Stimulated activated CD8-positive, alpha-beta memory T cell treated with anti-CD3 and anti-CD28 coated beads, Interleukin-15, amount 100 ng/mL, for 24 hours (primary cell): ENCODE measurements at regions not wholly inside any gene's neighbourhood (a gene's known extent, or its start where the extent isn't known, plus 50 kb on each side); places are given as distances from the start of the nearest gene placed in this dataset.

Source experiments
- DNase-seq: peaks from one replicate; pipeline ENCODE4 v3.0.0-alpha.2; 2020; ENCODE audit warnings: low read depth

DNA sequence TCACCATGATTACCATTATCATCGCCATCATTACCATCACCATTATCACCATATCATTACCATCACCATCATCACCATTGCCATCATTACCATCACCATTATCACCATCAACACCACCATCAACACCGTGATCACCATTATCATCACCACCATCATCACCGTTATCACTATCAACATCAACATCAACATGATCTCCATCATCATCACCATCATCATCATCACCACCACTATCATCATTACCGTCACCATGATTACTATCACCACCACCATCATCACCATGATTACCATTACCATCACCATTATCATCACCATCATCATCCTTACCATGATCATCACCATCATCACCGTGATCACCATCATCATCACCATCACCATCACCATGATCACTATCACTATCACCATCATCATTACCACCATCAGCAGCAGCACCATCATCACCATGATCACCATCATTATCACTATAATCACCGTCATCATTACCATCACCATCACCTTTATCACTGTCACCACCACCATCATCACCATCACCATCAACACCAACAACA is 753.7 kb downstream of the BRD1 start:
- no peak for DNase-seq

DNA sequence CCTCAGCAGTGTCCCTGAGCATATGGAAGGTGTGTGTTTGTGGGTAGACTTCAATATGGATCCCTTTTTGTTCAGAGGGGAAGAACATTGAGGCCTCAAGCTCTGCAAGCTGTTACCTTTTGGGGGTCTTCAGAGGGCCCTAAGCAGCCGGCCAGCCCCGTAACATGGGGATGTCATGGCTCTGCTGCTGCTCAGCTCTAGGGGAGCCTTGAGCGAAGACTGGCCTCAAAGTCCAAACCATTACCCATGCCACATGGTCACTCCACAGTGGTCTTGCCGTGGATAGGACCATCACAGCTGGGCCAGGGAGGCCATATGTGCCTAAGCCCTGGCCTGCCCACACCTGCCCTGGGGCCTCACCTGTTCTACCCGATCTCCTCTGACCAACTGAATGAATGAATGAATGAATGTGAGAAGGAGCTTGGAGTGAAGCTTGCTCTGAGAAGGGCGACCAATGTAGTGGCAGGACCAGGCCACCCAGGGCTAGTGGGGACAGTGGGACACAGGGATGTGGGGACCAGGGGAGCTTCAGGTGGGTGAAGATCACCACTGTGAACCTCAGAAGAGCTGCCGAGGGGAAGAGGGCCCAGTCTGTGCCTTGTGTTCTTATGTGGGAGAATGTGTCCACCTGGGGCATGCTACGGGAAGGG is 754.6 kb downstream of the BRD1 start:
- DNase-seq: no peak

DNA sequence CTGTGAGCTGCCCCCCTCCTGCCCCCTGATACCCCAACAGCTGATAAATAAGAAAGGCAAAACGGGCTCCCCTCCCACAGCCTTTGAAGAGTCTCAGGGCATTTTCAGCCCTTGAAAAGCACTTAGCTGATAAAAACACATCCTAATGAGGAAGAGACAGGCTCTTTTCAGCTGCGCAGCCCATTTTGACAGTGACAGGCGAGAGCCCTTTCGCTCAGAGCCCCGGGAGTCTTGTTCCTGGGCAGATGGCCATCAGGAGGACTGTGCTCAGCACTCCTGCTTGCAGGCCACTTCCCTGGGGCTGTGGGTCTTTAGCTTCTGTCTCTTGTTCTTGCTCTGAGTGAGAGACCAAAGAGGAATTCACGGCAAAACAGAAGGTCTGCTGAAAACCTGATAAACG is 757.2 kb downstream of the BRD1 start:
- DNase-seq: no peak

DNA sequence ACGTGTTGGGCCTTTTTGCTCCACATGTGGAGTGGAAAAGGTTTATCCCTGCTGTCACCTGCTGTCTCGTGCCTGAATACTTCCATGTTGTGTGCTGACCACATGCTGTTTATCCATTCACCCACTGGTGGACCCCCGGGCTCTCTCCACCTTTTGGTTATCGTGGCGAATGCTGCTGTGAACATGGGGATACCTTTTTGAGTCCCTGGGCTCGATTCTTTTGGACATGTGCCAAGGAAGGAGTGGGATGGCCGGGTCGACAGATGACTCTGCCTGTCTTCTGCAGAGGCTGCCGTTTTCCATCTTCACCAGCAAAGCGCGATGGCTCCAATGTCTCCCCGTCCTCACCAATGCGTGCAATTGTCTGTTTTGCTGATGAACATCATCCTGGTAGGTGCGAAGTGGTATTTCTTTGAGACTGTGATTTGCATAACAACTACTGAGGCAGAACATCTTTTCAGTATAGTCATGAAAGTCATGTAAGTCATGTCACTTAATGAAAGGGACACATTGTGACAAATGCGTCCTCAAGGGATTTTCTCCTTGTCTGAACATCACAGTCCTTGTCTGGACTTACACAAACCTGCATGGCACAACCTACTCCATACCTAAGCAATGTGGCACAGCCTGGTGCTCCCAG is 758.7 kb downstream of the BRD1 start:
- no peak for DNase-seq

DNA sequence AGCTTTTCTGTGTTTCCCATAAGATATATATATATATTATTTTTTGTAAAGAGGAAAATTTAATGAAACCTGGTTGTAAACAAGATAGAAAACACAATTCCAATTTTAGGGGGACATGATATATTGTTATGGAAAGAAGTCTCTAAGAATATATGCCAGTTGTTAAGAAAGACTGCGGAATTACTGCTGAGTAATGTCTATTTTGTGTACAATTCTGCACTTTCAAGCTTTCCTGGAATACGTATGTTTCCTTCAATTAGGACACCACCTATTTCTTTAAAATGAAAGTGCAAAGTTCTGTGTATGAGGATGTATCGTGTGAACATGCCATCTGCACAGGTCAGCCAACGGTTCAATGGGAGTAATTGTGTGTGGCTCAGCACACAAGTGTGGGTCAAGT is 760.2 kb downstream of the BRD1 start:
- DNase-seq: no peak

DNA sequence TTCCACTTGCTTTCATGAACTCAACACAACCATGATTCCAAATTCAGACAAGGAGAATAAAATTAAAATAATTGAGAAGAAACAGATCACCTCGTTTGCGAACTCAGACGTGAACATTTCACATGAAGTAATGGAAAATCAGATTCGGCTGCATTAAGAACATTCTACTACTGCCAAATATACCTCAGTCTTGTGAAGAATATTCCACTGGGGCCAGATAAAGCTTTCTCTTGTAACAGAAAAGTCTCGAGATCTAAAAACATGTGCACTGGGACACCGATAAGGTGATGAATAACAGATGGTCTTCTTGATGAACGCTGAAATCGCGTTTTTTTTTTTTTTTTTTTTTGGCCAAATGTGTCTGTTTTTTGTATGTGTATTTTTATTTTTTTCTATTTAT is 761.1 kb downstream of the BRD1 start:
- DNase-seq: no peak

DNA sequence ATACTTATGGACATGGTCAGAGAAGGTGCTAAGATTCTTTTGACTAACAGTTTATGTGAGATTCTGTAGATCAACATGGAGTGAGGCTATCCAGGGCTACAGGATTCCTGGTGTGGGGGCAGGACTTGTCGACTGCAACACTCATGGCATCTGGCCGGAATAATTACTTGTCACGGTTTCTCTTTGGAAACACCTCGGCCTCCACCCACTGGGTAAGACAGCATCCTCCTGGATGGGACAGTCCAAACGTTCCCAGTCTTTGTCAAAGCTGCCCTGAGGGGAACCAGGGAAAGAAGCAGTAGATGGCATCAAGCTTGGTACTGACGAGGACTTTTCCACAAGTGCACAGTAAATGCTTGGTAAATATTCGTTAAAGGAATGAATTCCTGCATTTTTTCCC is 762.8 kb downstream of the BRD1 start:
- DNase-seq: no peak

DNA sequence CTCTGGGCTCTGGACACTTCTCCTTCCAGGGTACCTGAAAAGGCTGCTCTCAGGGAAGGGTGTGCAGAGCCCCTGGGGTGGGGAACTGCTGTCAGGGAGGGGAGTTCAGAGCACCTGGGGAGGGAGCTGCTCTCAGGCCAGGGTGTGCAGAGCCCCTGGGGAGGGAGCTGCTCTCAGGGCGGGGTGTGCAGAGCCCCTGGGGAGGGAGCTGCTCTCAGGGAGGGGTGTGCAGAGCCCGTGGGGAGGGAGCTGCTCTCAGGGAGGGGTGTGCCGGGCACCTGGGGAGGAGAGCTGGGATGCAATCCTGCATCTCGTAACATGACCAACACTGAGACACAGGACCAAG is 764.2 kb downstream of the BRD1 start:
- DNase-seq: no peak

DNA sequence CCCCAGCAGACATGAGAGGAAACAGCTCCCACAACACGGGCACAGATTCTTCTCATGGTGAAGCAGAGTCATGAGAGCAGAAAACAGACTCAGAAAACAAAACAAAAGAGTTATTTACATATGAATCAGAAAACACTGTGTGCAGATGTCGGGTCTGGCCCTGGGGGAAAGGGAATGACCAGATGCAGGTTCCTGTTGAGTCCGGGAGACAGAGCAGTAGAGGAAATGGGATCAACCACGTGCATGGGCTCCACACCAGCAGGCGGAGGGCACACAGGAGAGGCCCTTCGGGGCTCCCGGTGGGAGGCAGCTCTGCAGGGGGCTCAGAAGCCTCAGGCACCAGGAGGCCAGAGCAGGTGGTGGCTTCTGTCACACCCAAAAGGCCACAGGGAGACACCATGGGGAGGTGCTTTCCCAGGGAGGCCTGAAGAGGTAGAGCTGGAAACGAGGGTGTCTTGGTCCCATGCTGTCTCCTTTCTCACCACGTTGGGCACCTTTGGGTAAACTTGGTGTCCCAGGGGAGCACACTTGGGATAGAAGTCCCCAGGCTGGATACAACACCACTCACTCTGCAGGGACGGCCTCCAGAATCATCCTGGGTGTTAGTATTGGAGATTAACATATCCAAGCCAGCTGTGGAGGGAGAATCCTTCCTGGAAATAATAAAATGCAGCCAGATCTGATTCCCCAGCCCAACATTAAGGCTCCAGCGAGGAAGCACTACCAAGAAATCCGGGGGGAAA is 764.7 kb downstream of the BRD1 start:
- no peak for DNase-seq

DNA sequence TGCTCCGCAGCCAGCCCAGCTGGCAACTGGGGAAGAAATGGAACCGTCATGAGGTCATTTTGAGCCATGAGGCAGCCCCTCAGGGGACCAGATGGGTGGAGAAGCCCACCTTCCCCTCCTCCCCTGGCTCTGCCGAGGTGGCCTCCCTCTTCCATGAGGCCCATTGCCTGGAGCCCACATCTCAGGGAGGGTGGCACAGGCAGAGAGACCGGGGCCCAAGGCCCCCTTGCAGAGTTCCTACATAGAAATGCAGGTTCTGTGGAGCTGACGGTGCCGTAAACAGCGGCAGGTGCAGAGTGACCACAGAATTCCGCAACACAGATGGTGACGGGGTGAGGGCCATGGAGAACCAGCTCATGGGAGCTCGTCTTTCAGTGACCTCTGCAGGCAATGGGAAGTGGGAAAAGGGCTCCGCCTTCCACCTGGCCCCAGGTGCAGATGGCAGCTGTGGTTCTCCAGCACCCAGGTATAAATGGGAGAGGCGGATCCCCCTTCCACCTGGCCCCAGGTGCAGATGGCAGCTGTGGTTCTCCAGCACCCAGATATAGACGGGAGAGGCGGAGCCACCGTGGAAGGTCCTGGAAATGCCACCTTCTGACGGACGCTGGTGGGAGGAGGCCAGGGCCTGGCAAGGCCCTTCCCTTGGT is 765.4 kb downstream of the BRD1 start:
- no peak for DNase-seq

DNA sequence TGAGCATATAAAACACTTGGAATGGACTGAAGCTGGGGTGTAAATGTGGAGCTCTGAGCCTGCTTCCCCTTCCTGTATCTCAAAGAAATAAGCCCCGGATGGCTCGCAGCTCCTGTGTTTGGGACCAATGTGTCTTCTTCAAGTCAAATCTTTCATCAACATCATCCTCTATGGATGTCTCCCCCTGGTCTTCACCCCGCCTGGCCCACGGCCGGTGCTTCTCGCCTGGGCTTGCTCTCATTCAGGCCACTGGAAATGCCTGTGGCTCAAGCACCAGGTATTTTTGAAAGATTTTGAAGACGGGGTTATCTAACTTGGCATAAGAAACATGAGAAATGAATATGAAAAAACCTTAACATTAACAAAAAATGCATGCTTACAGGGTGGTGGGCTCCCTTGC is 769.8 kb downstream of the BRD1 start:
- no peak for DNase-seq

DNA sequence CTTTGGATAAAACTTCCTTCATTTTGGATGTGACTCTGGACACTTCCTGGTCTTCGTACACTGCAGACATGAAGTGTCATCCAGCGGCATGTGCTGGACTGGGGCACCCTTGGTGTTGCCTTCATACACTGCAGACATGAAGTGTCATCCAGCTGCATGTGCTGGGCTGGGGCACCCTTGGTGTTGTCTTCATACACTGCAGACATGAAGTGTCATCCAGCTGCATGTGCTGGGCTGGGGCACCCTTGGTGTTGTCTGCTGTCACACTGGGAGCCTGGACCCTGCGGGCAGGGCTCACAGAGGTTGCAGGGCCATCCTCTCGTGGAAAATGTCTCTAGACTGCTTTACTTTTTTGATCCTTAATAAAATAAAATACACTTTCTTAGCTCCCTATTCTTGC is 771.4 kb downstream of the BRD1 start:
- no peak for DNase-seq

DNA sequence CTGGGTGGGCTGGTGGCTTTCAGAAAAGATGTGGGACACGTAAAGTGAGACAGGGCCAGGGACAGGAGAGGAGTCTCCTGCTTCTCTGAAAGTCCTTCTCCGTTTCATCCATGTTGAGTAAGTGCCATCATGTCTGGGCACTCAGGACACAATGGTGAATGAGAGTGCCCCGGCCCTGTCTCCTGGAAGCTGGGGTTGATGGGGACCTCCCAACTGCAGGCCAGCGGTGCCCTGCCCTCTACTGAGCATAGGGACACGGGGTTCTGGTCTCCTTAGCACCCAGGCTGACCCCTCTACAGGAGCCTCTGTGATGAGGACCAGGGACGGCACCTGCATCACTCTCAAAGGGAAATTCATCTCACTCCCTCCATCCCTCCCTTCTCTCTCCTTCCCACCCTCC is 772.3 kb downstream of the BRD1 start:
- DNase-seq: no peak

DNA sequence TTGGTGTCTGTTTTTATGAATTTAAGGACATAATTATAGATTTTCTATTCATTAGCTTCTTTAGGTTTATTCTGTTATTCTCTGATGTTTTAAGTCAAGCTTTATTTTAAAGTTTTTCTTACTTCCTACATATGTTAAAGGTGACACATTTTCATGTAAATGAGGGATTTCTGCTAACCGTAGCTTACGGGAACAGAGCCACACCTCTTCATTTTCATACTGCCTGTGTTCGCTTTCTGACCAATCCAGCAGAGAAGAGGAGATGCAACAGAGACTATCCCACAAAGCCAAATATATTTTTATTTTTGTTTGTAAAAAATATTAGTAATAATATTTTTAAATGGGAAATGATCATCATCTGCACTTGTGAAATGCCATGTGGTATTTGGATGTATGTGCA is 774.1 kb downstream of the BRD1 start:
- no peak for DNase-seq

DNA sequence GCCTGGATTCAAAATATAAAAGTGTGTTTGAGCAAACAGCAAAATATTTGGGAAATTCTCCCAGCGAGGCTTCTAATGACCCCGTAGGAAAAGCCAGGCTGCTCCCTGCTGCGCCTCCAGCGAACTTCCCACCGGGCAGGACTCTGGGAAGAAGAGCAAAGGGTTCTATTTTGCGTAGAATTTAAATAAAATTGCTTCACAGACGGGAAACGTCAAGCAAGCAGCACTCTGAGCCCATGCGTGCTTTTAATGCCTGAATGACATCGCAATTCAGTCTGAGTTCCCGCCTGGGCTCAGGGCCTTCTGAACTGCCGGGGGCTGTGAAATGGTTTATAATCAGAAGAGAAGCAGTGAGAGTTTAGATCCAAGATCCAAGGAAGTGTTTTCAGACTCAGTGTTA is 775.1 kb downstream of the BRD1 start:
- no peak for DNase-seq

DNA sequence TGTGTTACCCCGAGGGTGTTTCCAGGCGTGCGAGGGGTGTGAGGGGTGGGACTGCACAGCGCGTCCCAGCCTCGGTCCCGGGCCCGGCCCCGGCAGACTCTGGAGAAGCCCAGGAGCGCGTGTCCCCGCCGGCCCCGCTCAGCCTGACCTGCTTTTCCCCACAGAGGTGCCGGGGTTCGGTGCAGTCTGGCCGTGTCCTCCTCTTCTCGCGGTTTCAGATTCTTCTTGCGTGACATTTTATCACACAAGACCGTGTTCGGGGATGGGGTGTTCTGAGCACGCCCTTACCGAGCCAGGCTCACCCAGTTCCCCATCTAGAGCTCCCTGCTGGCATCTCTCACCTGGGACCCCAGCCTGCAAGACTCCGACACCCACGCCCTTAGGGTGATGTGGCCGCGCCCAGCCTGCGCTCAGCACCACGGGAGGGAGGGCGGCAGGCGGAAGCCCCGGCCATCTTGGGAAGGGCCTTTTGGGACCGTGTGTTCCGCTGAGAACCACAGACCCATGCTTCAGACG is 775.6 kb downstream of the BRD1 start:
- DNase-seq: peak; percentile 2

DNA sequence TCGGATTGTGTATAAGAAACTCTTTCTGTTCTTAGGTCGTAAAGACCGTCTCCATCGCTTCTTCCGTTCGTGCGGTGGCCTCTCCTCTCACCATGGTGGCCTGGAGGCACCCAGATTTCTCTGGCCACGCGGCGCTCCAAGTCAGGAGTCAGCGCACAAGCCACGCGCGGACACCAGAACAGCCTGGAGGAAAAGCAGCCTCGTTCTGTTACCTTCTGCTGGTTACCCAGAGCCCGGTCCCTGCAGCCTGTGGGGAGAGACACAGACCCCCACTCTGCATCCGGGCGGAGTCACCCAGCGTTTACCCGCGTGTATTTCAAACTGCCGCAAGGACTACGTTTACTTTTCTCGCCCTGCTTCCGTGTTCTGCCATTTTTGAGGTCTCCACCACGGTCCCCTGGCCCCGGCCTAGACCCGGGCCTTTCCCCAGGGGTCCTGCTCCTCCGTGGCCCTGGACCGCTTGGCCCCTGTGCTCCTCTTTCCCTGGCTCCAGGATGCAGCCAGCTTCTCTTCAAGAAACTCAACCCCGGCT is 776.1 kb downstream of the BRD1 start:
- no peak for DNase-seq

DNA sequence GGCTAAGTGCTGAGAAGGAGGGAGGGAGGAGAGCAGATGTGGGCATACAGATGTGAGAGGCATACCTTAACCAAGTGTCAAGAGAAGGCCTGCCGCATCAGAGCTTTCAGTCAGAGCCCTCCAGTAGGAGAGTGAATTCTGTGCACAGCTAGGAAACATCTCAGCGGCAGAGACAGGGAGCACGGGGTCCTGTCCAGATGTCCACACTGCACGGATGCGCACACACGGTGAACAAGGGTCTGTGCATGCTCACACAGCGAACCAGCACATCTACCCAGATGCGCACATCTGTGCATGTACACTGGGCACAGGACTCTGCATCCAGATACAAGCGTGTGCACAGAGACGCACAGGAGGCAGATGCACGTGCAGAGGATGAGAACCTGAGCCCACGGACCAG is 778.0 kb downstream of the BRD1 start:
- no peak for DNase-seq

DNA sequence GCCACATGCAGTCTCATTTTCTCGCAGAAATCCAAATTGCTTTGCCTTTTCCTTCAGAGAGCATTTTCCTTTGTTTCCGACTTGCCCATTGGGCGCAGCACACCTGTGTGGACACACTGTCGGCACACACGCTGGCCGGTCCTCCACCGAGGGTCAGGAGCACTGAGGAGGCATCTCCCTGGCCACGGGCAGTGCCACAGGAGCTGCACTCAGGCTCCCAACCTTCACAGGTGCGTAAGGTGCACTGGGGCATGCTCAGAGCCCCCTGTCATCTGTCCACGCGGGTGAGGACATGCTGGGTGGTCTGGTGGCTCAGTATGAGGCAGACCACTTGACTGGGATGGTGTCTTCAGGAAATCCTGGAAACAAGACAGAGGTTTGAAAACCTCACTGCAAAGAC is 779.1 kb downstream of the BRD1 start:
- DNase-seq: no peak

DNA sequence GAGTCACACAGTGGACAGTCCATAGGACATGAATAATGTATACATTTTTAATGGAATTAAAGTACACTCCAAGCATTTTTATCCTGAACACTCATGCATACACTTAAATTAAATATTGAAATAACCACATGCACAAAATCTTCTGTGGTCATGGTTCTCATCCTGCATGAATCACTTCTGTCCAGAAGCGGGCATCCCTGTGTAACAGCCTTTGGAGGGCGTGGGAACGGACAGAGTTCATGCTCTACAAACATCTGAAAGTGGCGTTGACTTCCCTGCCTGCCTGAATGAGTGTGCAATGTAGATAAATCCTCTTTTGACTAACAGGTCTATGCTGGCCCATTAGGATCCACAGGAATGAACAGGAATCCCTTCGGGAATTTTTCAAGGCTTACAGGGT is 780.2 kb downstream of the BRD1 start:
- no peak for DNase-seq

DNA sequence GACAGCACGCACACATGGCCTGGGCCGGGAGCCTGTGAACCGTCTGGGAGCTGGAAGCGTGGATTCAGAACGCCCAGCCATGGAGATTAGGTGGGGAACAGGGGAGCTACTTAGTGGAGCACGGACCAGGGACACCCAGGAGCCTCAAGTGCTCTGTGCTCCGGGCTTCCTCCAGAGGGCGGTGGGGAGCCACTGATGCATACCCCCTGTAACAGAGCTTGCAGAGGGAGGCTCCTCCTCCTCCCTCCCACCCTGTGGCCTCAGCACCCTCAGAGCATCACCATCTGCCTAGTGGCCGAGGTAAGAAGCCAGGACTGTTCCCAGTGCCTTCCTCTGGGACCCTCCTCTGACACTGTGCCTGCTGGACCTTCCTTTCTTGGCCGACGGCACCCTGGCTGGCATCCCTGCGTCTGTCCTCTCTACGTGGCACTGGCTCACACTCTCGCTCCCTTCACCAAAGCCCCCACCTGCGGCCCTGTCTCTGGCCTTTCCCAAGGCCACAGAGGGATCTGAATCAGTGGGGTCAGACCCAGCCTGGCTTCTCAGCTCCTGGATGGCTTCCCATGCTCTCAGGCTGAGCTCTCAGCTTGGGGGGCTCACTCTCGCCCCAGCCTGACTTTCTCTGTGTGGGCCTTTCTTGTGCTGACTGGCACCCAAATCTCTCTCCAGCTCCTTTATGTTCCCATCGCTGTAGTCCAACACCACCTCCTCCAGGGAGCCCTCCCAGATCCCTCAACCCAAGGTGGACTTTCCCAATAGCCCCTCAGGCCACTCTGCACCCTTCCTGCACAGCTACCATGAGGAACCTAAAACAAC is 780.9 kb downstream of the BRD1 start:
- DNase-seq: no peak
